DND-41 (cell line): ENCODE measurements at regions not wholly inside any gene's neighbourhood (a gene's known extent, or its start where the extent isn't known, plus 50 kb on each side); places are given as distances from the start of the nearest gene placed in this dataset.

ENCODE experiments used
- ATAC-seq: fragments of 200-7000 bp; cut with Tn5 transposase; 3 replicates; pipeline ENCODE4 v1.9.1; 2021; ENCODE audit warnings: low read depth; ENCODE audit not compliant: insufficient read depth
- DNase-seq: peaks from one replicate; pipeline ENCODE4 v3.0.0-alpha.2; 2020
- H2AFZ ChIP-seq: 2 replicates; pipeline ENCODE4 v1.6.0; 2012; ENCODE audit warnings: low read depth, low read length
- H3K27ac ChIP-seq: 2 replicates; pipeline ENCODE4 v1.5.1; 2012; ENCODE audit warnings: low read length, inconsistent platforms
- H3K27me3 ChIP-seq: fragments of 200-600 bp; sonication (generic); 2 replicates; pipeline ENCODE4 v1.6.0; 2012; ENCODE audit warnings: low read length, mild to moderate bottlenecking, inconsistent platforms; ENCODE audit not compliant: insufficient read depth, poor library complexity
- H3K36me3 ChIP-seq: 2 replicates; pipeline ENCODE4 v1.5.1; 2012; ENCODE audit warnings: low read length, inconsistent platforms; ENCODE audit not compliant: insufficient read depth
- H3K4me1 ChIP-seq: 2 replicates; pipeline ENCODE4 v1.5.1; 2012; ENCODE audit warnings: mild to moderate bottlenecking, low read length; ENCODE audit not compliant: insufficient read depth
- H3K4me2 ChIP-seq: 2 replicates; pipeline ENCODE4 v1.6.0; 2012; ENCODE audit warnings: mild to moderate bottlenecking, moderate library complexity, low read length, inconsistent platforms; ENCODE audit not compliant: insufficient read depth
- H3K4me3 ChIP-seq, 2 experiments: fragments of 200-600 bp in 1 of 2; shearing (Covaris generic) in 1 of 2; 2 replicates each; pipeline ENCODE4 v1.5.1; 2012 to 2016; ENCODE audit warnings: inconsistent platforms in 2 of 2, low read length in 2 of 2, mild to moderate bottlenecking in 2 of 2, low read depth in 1 of 2, moderate library complexity in 1 of 2
- H3K79me2 ChIP-seq: 2 replicates; pipeline ENCODE4 v1.6.0; 2012; ENCODE audit warnings: low read length, inconsistent platforms; ENCODE audit not compliant: insufficient read depth
- H3K9ac ChIP-seq: 2 replicates; pipeline ENCODE4 v1.6.0; 2012; ENCODE audit warnings: low read depth, mild to moderate bottlenecking, inconsistent platforms, low read length, moderate library complexity
- H3K9me3 ChIP-seq: 2 replicates; pipeline ENCODE4 v1.5.1; 2012; ENCODE audit warnings: low read length, moderate library complexity, mild to moderate bottlenecking, inconsistent platforms; ENCODE audit not compliant: insufficient read depth, severe bottlenecking
- H4K20me1 ChIP-seq: 2 replicates; pipeline ENCODE4 v1.6.0; 2012; ENCODE audit warnings: low read length; ENCODE audit not compliant: insufficient read depth
- CTCF ChIP-seq: IDR thresholded peaks from 2 replicates; pipeline ENCODE4 v1.5.1; 2012; ENCODE audit warnings: borderline replicate concordance, low read length, moderate library complexity, mild to moderate bottlenecking; ENCODE audit not compliant: poor library complexity, severe bottlenecking; ENCODE audit errors: extremely low read depth
- EZH2 ChIP-seq: IDR thresholded peaks from 3 replicates; pipeline ENCODE4 v1.6.1; 2012; ENCODE audit warnings: borderline replicate concordance, low read depth, mild to moderate bottlenecking, moderate library complexity, low read length, inconsistent platforms; ENCODE audit not compliant: severe bottlenecking

GRCh38 chr14:95034788-95035187 lies 122.5 kb downstream of the DICER1 start:
- H3K9me3 ChIP-seq, result peaks cover 6% of the 10 kb centered on the region
- H3K4me2 ChIP-seq, result no peak overlapping the region
- H3K4me1 ChIP-seq, result no peaks in the 10 kb centered on the region
- H3K27ac ChIP-seq, result no peak overlapping the region
- no peaks in the 10 kb centered on the region for H4K20me1 ChIP-seq
- H3K36me3 ChIP-seq, result no peaks in the 10 kb centered on the region
- TF ChIP-seq EZH2, result no peak
- no peak for ATAC-seq
- H3K27me3 ChIP-seq, result no peaks in the 10 kb centered on the region
- no peak overlapping the region for H3K4me3 ChIP-seq
- H3K9ac ChIP-seq, result no peak overlapping the region
- no peak overlapping the region for H2AFZ ChIP-seq
- no peak for DNase-seq
- H3K79me2 ChIP-seq, result no peaks in the 10 kb centered on the region

GRCh38 chr14:95033682-95034632 lies 123.4 kb downstream of the DICER1 start:
- no peaks in the 10 kb centered on the region for H3K27me3 ChIP-seq
- H2AFZ ChIP-seq, result no peak overlapping the region
- no peak for DNase-seq
- H4K20me1 ChIP-seq, result no peaks in the 10 kb centered on the region
- H3K79me2 ChIP-seq, result no peaks in the 10 kb centered on the region
- no peaks in the 10 kb centered on the region for H3K36me3 ChIP-seq
- no peak overlapping the region for H3K9ac ChIP-seq
- TF ChIP-seq EZH2 (no peak), CTCF (no peak)
- no peak for ATAC-seq
- no peak overlapping the region for H3K4me3 ChIP-seq
- no peak overlapping the region for H3K27ac ChIP-seq
- no peak overlapping the region for H3K4me2 ChIP-seq
- H3K9me3 ChIP-seq, result peaks cover 6% of the 10 kb centered on the region
- H3K4me1 ChIP-seq, result no peaks in the 10 kb centered on the region

- Histone ChIP-seq H4K20me1 (no peaks in the 10 kb centered on the region), H3K9me3 (peaks cover 6% of the 10 kb centered on the region), H3K4me3 (no peak overlapping the region), H3K4me2 (no peak overlapping the region), H2AFZ (no peak overlapping the region), H3K79me2 (no peaks in the 10 kb centered on the region), H3K9ac (no peak overlapping the region), H3K36me3 (no peaks in the 10 kb centered on the region), H3K27me3 (no peaks in the 10 kb centered on the region), H3K27ac (no peak overlapping the region), H3K4me1 (no peaks in the 10 kb centered on the region)
- DNase-seq (no peak), ATAC-seq (no peak)
- no peak for TF ChIP-seq EZH2
- TF ChIP-seq CTCF, result no peak
Observed at GRCh38 chr14:95033031-95033430, 124.3 kb downstream of the DICER1 start.

GRCh38 chr14:95026851-95027463 lies 130.4 kb downstream of the DICER1 start:
- no peak for TF ChIP-seq CTCF
- no peak for TF ChIP-seq EZH2
- Histone ChIP-seq H2AFZ (no peak overlapping the region), H3K4me3 (no peak overlapping the region), H3K27ac (no peak overlapping the region), H3K9me3 (peaks cover 6% of the 10 kb centered on the region), H3K4me1 (no peaks in the 10 kb centered on the region), H3K79me2 (no peaks in the 10 kb centered on the region), H3K9ac (no peak overlapping the region), H4K20me1 (no peaks in the 10 kb centered on the region), H3K27me3 (no peaks in the 10 kb centered on the region), H3K36me3 (no peaks in the 10 kb centered on the region), H3K4me2 (no peak overlapping the region)
- DNase-seq (no peak), ATAC-seq (no peak)
